Keratinocyte (primary cell): ENCODE measurements at regions not wholly inside any gene's neighbourhood (a gene's known extent, or its start where the extent isn't known, plus 50 kb on each side); places are given as distances from the start of the nearest gene placed in this dataset.
A peak's percentile ranks its signal among the peaks of the same experiment; 100 is the strongest.

Experiments
- DNase-seq: peaks from one replicate; pipeline ENCODE4 v3.0.0-alpha.2; 2011; ENCODE audit warnings: low read depth, missing footprints, low spot score
- FAIRE-seq: peaks from 2 replicates; lab custom pipeline; 2011; peaks lifted over from hg19 to GRCh38; lab: Jason Lieb, UNC
- H2AFZ ChIP-seq: 2 replicates; pipeline ENCODE4 v1.6.0; 2012; ENCODE audit warnings: low read length, control low read depth, inconsistent platforms; ENCODE audit not compliant: control insufficient read depth
- H3K27ac ChIP-seq: 2 replicates; pipeline ENCODE4 v1.5.1; 2011; ENCODE audit warnings: low read length; ENCODE audit not compliant: control insufficient read depth, insufficient read depth
- H3K27me3 ChIP-seq: 3 replicates; pipeline ENCODE4 v1.6.0; 2011; ENCODE audit warnings: low read length; ENCODE audit not compliant: control insufficient read depth, insufficient read depth; ENCODE audit errors: extremely low read depth
- H3K36me3 ChIP-seq, 2 experiments: 2 replicates in 1 of 2; 3 replicates in 1 of 2; pipeline ENCODE4 v1.5.1; 2011; ENCODE audit warnings: low read length in 2 of 2, mild to moderate bottlenecking in 1 of 2; ENCODE audit not compliant: control insufficient read depth in 2 of 2, insufficient read depth in 2 of 2; ENCODE audit errors: extremely low read depth in 1 of 2
- H3K4me1 ChIP-seq: 3 replicates; pipeline ENCODE4 v1.5.1; 2011; ENCODE audit warnings: low read length; ENCODE audit not compliant: control insufficient read depth, insufficient read depth; ENCODE audit errors: extremely low read depth
- H3K4me2 ChIP-seq: 3 replicates; pipeline ENCODE4 v1.6.0; 2011; ENCODE audit warnings: low read depth, low read length; ENCODE audit not compliant: control insufficient read depth, insufficient read depth; ENCODE audit errors: extremely low read depth
- H3K4me3 ChIP-seq, 3 experiments: fragments of 200-600 bp in 1 of 3; sonication (generic) in 1 of 3; 2 replicates in 2 of 3; 3 replicates in 1 of 3; pipeline ENCODE4 v1.5.1; 2011 to 2016; ENCODE audit warnings: low read length in 3 of 3, mild to moderate bottlenecking in 3 of 3, control low read depth in 2 of 3, inconsistent platforms in 1 of 3, low read depth in 1 of 3, mixed read lengths in 1 of 3, mixed run types in 1 of 3, moderate library complexity in 1 of 3; ENCODE audit not compliant: control insufficient read depth in 2 of 3, insufficient read depth in 2 of 3; ENCODE audit errors: extremely low read depth in 1 of 3
- H3K79me2 ChIP-seq: 2 replicates; pipeline ENCODE4 v1.6.0; 2012; ENCODE audit warnings: low read length; ENCODE audit not compliant: control insufficient read depth, insufficient read depth
- H3K9ac ChIP-seq: 3 replicates; pipeline ENCODE4 v1.6.0; 2011; ENCODE audit warnings: low read length; ENCODE audit not compliant: control insufficient read depth, insufficient read depth; ENCODE audit errors: extremely low read depth
- H3K9me1 ChIP-seq: 3 replicates; pipeline ENCODE4 v1.6.0; 2011; ENCODE audit warnings: low read length; ENCODE audit not compliant: control insufficient read depth, insufficient read depth; ENCODE audit errors: extremely low read depth
- H3K9me3 ChIP-seq: 2 replicates; pipeline ENCODE4 v1.5.1; 2012; ENCODE audit warnings: low read depth, low read length; ENCODE audit not compliant: control insufficient read depth
- H4K20me1 ChIP-seq: 3 replicates; pipeline ENCODE4 v1.6.0; 2011; ENCODE audit warnings: low read length; ENCODE audit not compliant: control insufficient read depth, insufficient read depth; ENCODE audit errors: extremely low read depth
- EZH2 ChIP-seq: IDR thresholded peaks from one replicate; pipeline ENCODE4 v1.6.1; 2012; ENCODE audit warnings: inconsistent platforms, mild to moderate bottlenecking, low read length, moderate library complexity
- dilution Hi-C: fragments of 300-500 bp; cut with MboI; formaldehyde crosslinking; loops from one replicate; pipeline ENCODE4 v1.7.0; 2020; ENCODE audit warnings: low sequenced_read_pairs; ENCODE audit not compliant: extremely low pct_ligation_motif_present
- TF ChIP-seq, protein P1 (sequence below), 3 experiments: IDR thresholded peaks in 1 of 3; conservative IDR thresholded peaks in 1 of 3; optimal IDR thresholded peaks in 1 of 3; 2 replicates in 2 of 3; 3 replicates in 1 of 3; pipeline versions ENCODE3 to v1.5.1; 2011; ENCODE audit warnings: low read length in 3 of 3, mild to moderate bottlenecking in 3 of 3, moderate library complexity in 2 of 3, control low read depth in 1 of 3, inconsistent platforms in 1 of 3; ENCODE audit not compliant: insufficient read depth in 2 of 3; ENCODE audit errors: extremely low read depth in 1 of 3

DNA sequence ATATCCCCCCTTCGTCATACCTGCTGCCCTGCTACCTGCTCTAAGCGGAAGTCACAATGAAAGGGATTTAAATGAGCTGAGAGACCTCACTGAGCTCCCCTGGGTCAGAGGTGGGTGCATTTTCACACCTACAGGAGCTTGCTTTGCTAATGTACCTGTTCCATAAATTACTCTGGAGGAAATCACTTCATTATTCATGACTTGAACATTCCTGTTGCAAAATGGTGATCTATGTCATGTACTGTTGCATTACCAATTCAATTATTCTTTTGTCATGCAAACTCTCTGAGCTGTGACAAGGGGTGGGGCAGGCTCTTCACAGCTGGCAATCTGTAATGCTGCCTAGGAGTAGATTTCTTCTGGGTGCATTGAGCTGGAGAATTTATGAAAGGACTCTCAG, 761.3 kb downstream of the TSN start:
- Histone ChIP-seq H3K4me2 (no peak overlapping the region), H3K79me2 (no peaks in the 10 kb centered on the region), H3K9ac (no peak overlapping the region), H3K9me1 (no peaks in the 10 kb centered on the region), H3K9me3 (no peaks in the 10 kb centered on the region), H4K20me1 (no peaks in the 10 kb centered on the region), H3K27me3 (no peaks in the 10 kb centered on the region), H2AFZ (no peak overlapping the region), H3K27ac (no peak overlapping the region), H3K4me3 (no peak overlapping the region), H3K36me3 (no peaks in the 10 kb centered on the region), H3K4me1 (no peaks in the 10 kb centered on the region)
- no peak for FAIRE-seq
- dilution Hi-C loops = no loop called here
- TF ChIP-seq, protein P1, sequence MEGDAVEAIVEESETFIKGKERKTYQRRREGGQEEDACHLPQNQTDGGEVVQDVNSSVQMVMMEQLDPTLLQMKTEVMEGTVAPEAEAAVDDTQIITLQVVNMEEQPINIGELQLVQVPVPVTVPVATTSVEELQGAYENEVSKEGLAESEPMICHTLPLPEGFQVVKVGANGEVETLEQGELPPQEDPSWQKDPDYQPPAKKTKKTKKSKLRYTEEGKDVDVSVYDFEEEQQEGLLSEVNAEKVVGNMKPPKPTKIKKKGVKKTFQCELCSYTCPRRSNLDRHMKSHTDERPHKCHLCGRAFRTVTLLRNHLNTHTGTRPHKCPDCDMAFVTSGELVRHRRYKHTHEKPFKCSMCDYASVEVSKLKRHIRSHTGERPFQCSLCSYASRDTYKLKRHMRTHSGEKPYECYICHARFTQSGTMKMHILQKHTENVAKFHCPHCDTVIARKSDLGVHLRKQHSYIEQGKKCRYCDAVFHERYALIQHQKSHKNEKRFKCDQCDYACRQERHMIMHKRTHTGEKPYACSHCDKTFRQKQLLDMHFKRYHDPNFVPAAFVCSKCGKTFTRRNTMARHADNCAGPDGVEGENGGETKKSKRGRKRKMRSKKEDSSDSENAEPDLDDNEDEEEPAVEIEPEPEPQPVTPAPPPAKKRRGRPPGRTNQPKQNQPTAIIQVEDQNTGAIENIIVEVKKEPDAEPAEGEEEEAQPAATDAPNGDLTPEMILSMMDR (optimal IDR thresholded peaks at IDR 0.05 in 1 of 3, IDR thresholded peaks at IDR 0.05 in 1 of 3, conservative IDR thresholded peaks at IDR 0.05 in 1 of 3; ENCODE audit: extremely low read depth in 1 of 3, insufficient read depth in 2 of 3, low read length in 3 of 3) = no peak
- no peak for TF ChIP-seq EZH2
- no peak for DNase-seq

DNA sequence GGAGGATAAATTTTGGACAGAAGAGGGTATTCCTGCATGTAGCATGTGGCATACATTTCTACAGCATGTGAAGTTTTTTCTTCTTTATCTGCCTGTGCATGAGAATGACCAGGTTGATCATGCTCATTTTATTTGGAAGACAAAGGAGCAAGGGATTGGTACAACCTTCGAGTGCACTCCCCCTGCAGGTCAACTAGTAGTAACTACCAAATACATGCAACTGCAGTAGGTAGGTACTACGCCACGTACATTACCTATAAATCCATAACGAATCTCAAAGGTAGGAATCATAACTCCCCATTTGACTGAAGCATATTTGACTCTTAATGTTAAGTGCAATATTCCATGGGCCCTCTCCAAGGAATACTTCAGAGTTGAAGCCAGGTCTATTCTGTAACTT, 763.9 kb downstream of the TSN start:
- no peak overlapping the region for H3K27ac ChIP-seq
- no peaks in the 10 kb centered on the region for H3K9me1 ChIP-seq
- H3K79me2 ChIP-seq = no peaks in the 10 kb centered on the region
- DNase-seq = no peak
- H3K4me3 ChIP-seq = no peak overlapping the region
- H4K20me1 ChIP-seq = no peaks in the 10 kb centered on the region
- H3K9ac ChIP-seq = no peak overlapping the region
- no peaks in the 10 kb centered on the region for H3K36me3 ChIP-seq
- H3K4me2 ChIP-seq = no peak overlapping the region
- no peaks in the 10 kb centered on the region for H3K9me3 ChIP-seq
- TF ChIP-seq EZH2 = no peak
- TF ChIP-seq, protein P1 (optimal IDR thresholded peaks at IDR 0.05 in 1 of 3, IDR thresholded peaks at IDR 0.05 in 1 of 3, conservative IDR thresholded peaks at IDR 0.05 in 1 of 3; ENCODE audit: extremely low read depth in 1 of 3, insufficient read depth in 2 of 3, low read length in 3 of 3) = peak in 1 of 3 experiments; percentile 30
- no peaks in the 10 kb centered on the region for H3K27me3 ChIP-seq
- no peak for FAIRE-seq
- no peak overlapping the region for H2AFZ ChIP-seq
- dilution Hi-C loops = no loop called here
- no peaks in the 10 kb centered on the region for H3K4me1 ChIP-seq
